ENCODE measurements at regions not wholly inside any gene's neighbourhood (a gene's known extent, or its start where the extent isn't known, plus 50 kb on each side); places are given as distances from the start of the nearest gene placed in this dataset.

DNA sequence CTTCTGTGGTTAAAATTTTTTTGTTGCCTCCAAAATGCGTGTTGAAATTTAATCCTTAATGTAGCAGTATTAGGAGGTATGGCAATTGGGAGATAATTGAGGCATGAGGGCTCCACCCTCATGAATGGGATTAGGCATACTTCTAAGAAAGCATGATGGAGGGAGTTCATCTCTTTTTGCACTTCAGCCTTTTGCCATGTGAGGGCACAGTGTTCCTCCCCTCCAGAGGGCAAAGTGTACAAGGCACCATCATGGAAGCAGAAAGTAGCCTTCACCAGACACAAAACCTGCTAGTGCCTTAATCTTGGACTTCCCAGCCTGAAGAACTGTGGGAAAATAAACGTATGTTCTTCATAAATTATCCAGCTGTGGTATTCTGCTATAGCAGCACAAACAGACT, 429.5 kb downstream of the ZIC1 start:
- no peak for TF ChIP-seq POLR2AphosphoS5 (IDR thresholded peaks at IDR 0.05)
- TF ChIP-seq, protein P1, sequence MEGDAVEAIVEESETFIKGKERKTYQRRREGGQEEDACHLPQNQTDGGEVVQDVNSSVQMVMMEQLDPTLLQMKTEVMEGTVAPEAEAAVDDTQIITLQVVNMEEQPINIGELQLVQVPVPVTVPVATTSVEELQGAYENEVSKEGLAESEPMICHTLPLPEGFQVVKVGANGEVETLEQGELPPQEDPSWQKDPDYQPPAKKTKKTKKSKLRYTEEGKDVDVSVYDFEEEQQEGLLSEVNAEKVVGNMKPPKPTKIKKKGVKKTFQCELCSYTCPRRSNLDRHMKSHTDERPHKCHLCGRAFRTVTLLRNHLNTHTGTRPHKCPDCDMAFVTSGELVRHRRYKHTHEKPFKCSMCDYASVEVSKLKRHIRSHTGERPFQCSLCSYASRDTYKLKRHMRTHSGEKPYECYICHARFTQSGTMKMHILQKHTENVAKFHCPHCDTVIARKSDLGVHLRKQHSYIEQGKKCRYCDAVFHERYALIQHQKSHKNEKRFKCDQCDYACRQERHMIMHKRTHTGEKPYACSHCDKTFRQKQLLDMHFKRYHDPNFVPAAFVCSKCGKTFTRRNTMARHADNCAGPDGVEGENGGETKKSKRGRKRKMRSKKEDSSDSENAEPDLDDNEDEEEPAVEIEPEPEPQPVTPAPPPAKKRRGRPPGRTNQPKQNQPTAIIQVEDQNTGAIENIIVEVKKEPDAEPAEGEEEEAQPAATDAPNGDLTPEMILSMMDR (IDR thresholded peaks at IDR 0.05) = no peak
